GM10248 (cell line): ENCODE measurements at regions not wholly inside any gene's neighbourhood (a gene's known extent, or its start where the extent isn't known, plus 50 kb on each side); places are given as distances from the start of the nearest gene placed in this dataset.
"Not testable (repeated sequence)": the region's sequence is repeated elsewhere in the genome, so short reads cannot be mapped to it uniquely, and the experiment has no call there.

ENCODE experiments used
- CTCF ChIA-PET: fragments of 300-600 bp; sonication (Branson Sonifier 250); formaldehyde crosslinking; extraction: SDS; loops from one replicate; lab custom pipeline; 2021; ENCODE audit warnings: antibody characterized with exemption; lab: Yijun Ruan, JAX
- POLR2A ChIA-PET: fragments of 350-650 bp; sonication (Branson Sonifier 250); formaldehyde crosslinking; extraction: SDS; loops from one replicate; lab custom pipeline; 2020; ENCODE audit warnings: antibody characterized with exemption; lab: Yijun Ruan, JAX
- DNase-seq: peaks from one replicate; pipeline ENCODE4 v3.0.0; 2012; ENCODE audit errors: extremely low spot score
- CTCF ChIP-seq: IDR thresholded peaks from 2 replicates; pipeline ENCODE4 v1.5.1; 2012; ENCODE audit warnings: mild to moderate bottlenecking, low read depth; ENCODE audit errors: extremely low read depth, missing control alignments, control extremely low read depth

DNA sequence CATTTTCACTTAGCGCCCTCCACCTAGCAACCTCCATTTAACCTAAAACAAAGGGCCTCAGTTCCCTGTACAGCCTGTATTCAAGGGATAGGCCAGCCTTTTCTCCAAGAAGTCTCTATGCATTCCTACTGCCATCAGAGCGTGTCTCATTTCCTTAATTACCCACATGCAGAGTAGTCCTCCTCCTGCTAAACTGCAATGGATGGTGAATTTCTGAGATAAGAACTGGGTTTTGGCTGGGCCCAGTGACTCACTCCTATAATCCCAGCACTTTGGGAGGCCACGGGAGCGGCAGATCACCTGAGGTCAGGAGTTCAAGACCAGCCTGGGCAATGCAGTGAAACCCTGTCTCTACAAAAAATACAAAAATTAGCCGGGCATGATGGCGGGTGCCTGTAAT, 71.1 kb upstream of the GPR158 start:
- no peak for DNase-seq
- ChIA-PET POLR2A (no interaction called here), CTCF (interaction anchor here (0.9 to 1.7 kb wide), 3 partner anchors 9 to 486 kb away, joined by 3 to 6 read pairs (median 5); no protein-coding TSS in a partner anchor)
- no peak for TF ChIP-seq CTCF

- DNase-seq = no peak
- ChIA-PET CTCF (no interaction called here), POLR2A (no interaction called here)
- TF ChIP-seq CTCF = no peak
Observed at GRCh38 chr10:25104441-25104840, 70.4 kb upstream of the GPR158 start.

- TF ChIP-seq CTCF = no peak
- DNase-seq = no peak
- CTCF ChIA-PET = no interaction called here
- POLR2A ChIA-PET = no interaction called here
Observed at GRCh38 chr10:25105262-25105661, 69.5 kb upstream of the GPR158 start.

- ChIA-PET CTCF (no interaction called here), POLR2A (no interaction called here)
- DNase-seq = no peak
- TF ChIP-seq CTCF = no peak
Observed at GRCh38 chr10:25105743-25106260, 69.0 kb upstream of the GPR158 start.

GRCh38 chr10:25107756-25108155, 67.0 kb upstream of the GPR158 start:
- DNase-seq = no peak
- no peak for TF ChIP-seq CTCF
- CTCF ChIA-PET = no interaction called here
- POLR2A ChIA-PET = no interaction called here

DNA sequence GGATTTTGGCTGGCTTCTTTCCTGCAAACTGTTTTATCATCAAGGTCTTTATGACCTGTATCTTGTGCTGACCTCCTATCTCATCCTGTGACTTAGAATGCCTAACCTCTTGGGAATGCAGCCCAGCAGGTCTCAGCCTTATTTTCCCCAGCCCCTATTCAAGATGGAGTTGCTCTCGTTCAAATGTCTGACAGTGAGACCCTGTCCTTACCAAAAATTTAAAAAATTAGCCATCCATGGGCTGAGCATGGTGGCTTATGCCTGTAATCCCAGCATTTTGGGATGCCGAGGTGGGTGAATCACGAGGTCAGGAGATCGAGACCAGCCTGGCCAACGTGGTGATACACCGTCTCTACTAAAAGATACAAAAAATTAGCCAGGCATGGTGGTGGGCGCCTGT, 64.9 kb upstream of the GPR158 start:
- CTCF ChIA-PET = interaction anchor here (0.8 kb wide), 1 partner anchor 56 kb away, joined by 3 read pairs; no protein-coding TSS in a partner anchor
- DNase-seq, POLR2A ChIA-PET: not testable (repeated sequence)

DNA sequence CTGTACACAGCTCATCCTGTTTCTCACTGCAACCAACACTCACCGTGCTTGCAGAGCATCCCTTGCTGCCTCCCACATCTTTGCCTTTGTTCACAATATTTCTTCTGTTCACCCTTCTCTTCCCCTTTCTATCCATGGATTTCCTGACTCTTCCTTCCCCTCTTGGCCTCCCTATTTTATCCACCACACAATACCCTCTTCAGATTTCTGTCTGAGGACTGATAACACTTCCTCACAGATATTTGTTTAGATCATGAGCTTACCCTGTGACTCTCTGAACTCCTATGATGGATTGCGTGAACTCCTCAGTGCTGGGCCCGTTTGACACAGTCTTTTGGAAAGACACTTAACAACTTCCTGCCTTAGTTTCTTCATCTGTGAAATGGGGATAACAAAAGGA, 62.8 kb upstream of the GPR158 start:
- no peak for DNase-seq
- ChIA-PET POLR2A (no interaction called here), CTCF (interaction anchor here (1.0 to 3.5 kb wide), 11 partner anchors 9 to 120 kb away, joined by 3 to 22 read pairs (median 14); no protein-coding TSS in a partner anchor)
- TF ChIP-seq CTCF = no peak
